ENCODE measurements at regions not wholly inside any gene's neighbourhood (a gene's known extent, or its start where the extent isn't known, plus 50 kb on each side); places are given as distances from the start of the nearest gene placed in this dataset.

- Histone ChIP-seq H4K20me1 (ENCODE audit: insufficient read depth, low read length) (no peaks in the 10 kb centered on the region), H3K9ac (ENCODE audit: low read length) (no peak overlapping the region), H3K9me2 (replicated peaks; ENCODE audit: insufficient read depth, low read length) (no peaks in the 10 kb centered on the region), H3F3A (ENCODE audit: insufficient read depth, low read length) (no peaks in the 10 kb centered on the region), H3K4me1 (ENCODE audit: low read length) (no peaks in the 10 kb centered on the region), H3K27ac (ENCODE audit: low read length) (no peak overlapping the region), H3K36me3 (replicated peaks; ENCODE audit: insufficient read depth, low read length) (no peaks in the 10 kb centered on the region), H3K9me3 (replicated peaks; ENCODE audit: insufficient read depth, low read length) (no peaks in the 10 kb centered on the region), H3K79me2 (ENCODE audit: low read length) (no peaks in the 10 kb centered on the region), H3K4me3 (ENCODE audit: low read length) (no peak overlapping the region), H3K27me3 (replicated peaks; ENCODE audit: insufficient read depth, low read length) (no peaks in the 10 kb centered on the region), H3K4me2 (ENCODE audit: low read depth, low read length) (no peak overlapping the region), H2AFZ (ENCODE audit: low read length) (no peak overlapping the region)
- TF ChIP-seq, protein P1, sequence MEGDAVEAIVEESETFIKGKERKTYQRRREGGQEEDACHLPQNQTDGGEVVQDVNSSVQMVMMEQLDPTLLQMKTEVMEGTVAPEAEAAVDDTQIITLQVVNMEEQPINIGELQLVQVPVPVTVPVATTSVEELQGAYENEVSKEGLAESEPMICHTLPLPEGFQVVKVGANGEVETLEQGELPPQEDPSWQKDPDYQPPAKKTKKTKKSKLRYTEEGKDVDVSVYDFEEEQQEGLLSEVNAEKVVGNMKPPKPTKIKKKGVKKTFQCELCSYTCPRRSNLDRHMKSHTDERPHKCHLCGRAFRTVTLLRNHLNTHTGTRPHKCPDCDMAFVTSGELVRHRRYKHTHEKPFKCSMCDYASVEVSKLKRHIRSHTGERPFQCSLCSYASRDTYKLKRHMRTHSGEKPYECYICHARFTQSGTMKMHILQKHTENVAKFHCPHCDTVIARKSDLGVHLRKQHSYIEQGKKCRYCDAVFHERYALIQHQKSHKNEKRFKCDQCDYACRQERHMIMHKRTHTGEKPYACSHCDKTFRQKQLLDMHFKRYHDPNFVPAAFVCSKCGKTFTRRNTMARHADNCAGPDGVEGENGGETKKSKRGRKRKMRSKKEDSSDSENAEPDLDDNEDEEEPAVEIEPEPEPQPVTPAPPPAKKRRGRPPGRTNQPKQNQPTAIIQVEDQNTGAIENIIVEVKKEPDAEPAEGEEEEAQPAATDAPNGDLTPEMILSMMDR (IDR thresholded peaks at IDR 0.05; ENCODE audit: low read length), result no peak
- TF ChIP-seq EZH2phosphoT487 (IDR thresholded peaks at IDR 0.05; ENCODE audit: low read length), result no peak
- TF ChIP-seq EZH2 (optimal IDR thresholded peaks at IDR 0.05; ENCODE audit: low read depth, low read length), result no peak
- DNase-seq, result no peak
Observed at GRCh38 chr18:76251691-76252090, 243.4 kb downstream of the ZNF516 start.

DNA sequence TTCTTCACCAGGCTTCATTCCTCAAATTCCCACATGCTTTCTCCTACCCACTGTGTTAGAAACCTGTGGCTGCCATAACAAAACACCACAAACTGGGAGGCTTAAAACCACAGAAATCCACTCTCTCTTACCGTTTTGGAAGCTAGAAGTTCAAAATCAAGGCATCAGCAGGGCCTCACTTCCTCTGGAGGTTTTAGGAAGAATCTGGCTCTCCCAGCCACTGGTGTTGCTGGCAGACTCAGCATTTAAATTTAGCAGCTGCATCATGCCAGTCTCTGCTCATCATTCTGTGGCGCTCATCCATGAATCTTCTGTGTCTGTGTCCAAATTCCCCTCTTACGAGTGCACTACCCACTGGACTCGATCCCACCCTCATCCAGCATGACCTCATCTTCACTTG lies 248.5 kb downstream of the ZNF516 start:
- Histone ChIP-seq H4K20me1 (ENCODE audit: insufficient read depth, low read length) (no peaks in the 10 kb centered on the region), H3K79me2 (ENCODE audit: low read length) (no peaks in the 10 kb centered on the region), H3K27me3 (replicated peaks; ENCODE audit: insufficient read depth, low read length) (no peaks in the 10 kb centered on the region), H3K9me2 (replicated peaks; ENCODE audit: insufficient read depth, low read length) (no peaks in the 10 kb centered on the region), H3K4me3 (ENCODE audit: low read length) (no peak overlapping the region), H3K36me3 (replicated peaks; ENCODE audit: insufficient read depth, low read length) (no peaks in the 10 kb centered on the region), H3K4me2 (ENCODE audit: low read depth, low read length) (no peak overlapping the region), H3K9ac (ENCODE audit: low read length) (no peak overlapping the region), H3K27ac (ENCODE audit: low read length) (no peak overlapping the region), H3K4me1 (ENCODE audit: low read length) (no peaks in the 10 kb centered on the region), H3K9me3 (replicated peaks; ENCODE audit: insufficient read depth, low read length) (no peaks in the 10 kb centered on the region), H2AFZ (ENCODE audit: low read length) (no peak overlapping the region), H3F3A (ENCODE audit: insufficient read depth, low read length) (no peaks in the 10 kb centered on the region)
- DNase-seq, result no peak
- TF ChIP-seq, protein P1 (IDR thresholded peaks at IDR 0.05; ENCODE audit: low read length), result no peak
- TF ChIP-seq EZH2 (optimal IDR thresholded peaks at IDR 0.05; ENCODE audit: low read depth, low read length) (no peak), EZH2phosphoT487 (IDR thresholded peaks at IDR 0.05; ENCODE audit: low read length) (no peak)

- H3K4me3 ChIP-seq (ENCODE audit: low read length), result no peak overlapping the region
- H4K20me1 ChIP-seq (ENCODE audit: insufficient read depth, low read length), result no peaks in the 10 kb centered on the region
- no peak overlapping the region for H3K4me2 ChIP-seq (ENCODE audit: low read depth, low read length)
- no peaks in the 10 kb centered on the region for H3K79me2 ChIP-seq (ENCODE audit: low read length)
- DNase-seq, result no peak
- no peak for TF ChIP-seq EZH2phosphoT487 (IDR thresholded peaks at IDR 0.05; ENCODE audit: low read length)
- TF ChIP-seq, protein P1 (IDR thresholded peaks at IDR 0.05; ENCODE audit: low read length), result no peak
- no peak for TF ChIP-seq EZH2 (optimal IDR thresholded peaks at IDR 0.05; ENCODE audit: low read depth, low read length)
- H3K27me3 ChIP-seq (replicated peaks; ENCODE audit: insufficient read depth, low read length), result no peaks in the 10 kb centered on the region
- no peaks in the 10 kb centered on the region for H3K9me3 ChIP-seq (replicated peaks; ENCODE audit: insufficient read depth, low read length)
- H2AFZ ChIP-seq (ENCODE audit: low read length), result no peak overlapping the region
- no peaks in the 10 kb centered on the region for H3K4me1 ChIP-seq (ENCODE audit: low read length)
- no peak overlapping the region for H3K9ac ChIP-seq (ENCODE audit: low read length)
- no peaks in the 10 kb centered on the region for H3K9me2 ChIP-seq (replicated peaks; ENCODE audit: insufficient read depth, low read length)
- H3F3A ChIP-seq (ENCODE audit: insufficient read depth, low read length), result no peaks in the 10 kb centered on the region
- H3K36me3 ChIP-seq (replicated peaks; ENCODE audit: insufficient read depth, low read length), result no peaks in the 10 kb centered on the region
- H3K27ac ChIP-seq (ENCODE audit: low read length), result no peak overlapping the region
Observed at GRCh38 chr18:76234676-76235060, 260.4 kb downstream of the ZNF516 start.
